ENCODE measurements at regions not wholly inside any gene's neighbourhood (a gene's known extent, or its start where the extent isn't known, plus 50 kb on each side); places are given as distances from the start of the nearest gene placed in this dataset.
"Not testable (repeated sequence)": the region's sequence is repeated elsewhere in the genome, so short reads cannot be mapped to it uniquely, and the experiment has no call there.

DNA sequence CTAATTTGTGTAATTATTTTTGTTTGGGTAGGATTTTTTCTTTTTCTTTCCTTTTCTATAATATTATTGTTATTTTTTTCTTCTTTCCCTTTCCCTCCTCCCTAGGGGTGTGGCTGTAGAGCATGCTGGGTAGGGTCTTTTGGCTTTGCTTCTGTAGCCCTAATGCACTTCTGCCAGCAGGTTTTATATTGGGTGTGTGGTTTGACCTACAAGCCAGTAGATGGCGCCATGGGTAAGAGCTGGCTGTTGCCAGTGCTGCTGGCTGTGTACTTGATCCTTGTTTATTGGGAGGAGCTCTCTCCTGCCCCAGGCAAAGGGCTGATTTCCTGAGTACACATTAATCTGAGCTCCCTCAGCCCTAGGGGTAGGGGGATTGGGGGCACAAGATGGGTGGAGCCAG lies 67.7 kb upstream of the PARP4 start:
- H3K79me2 ChIP-seq (ENCODE audit: control insufficient read depth, insufficient read depth, low read length); H4K20me1 ChIP-seq (replicated peaks; ENCODE audit: control insufficient read depth, extremely low read depth, insufficient read depth, low read length); H2AFZ ChIP-seq (ENCODE audit: low read depth, low read length); H3K27me3 ChIP-seq (ENCODE audit: control insufficient read depth in 2 of 2, insufficient read depth in 2 of 2, low read length in 2 of 2); H3K4me3 ChIP-seq (replicated peaks in 1 of 3; ENCODE audit: insufficient read depth in 1 of 3, low read depth in 1 of 3, low read length in 3 of 3); POLR2A ChIA-PET; H3K9me1 ChIP-seq (replicated peaks; ENCODE audit: control insufficient read depth, extremely low read depth, insufficient read depth, low read length); H3K4me2 ChIP-seq (ENCODE audit: insufficient read depth, low read length); H3K36me3 ChIP-seq (ENCODE audit: control insufficient read depth in 2 of 2, extremely low read depth in 1 of 2, insufficient read depth in 2 of 2, low read length in 2 of 2); H3K9ac ChIP-seq (replicated peaks; ENCODE audit: extremely low read depth, insufficient read depth, low read length); BruUV-seq (replicated peaks); H3K4me1 ChIP-seq (ENCODE audit: control insufficient read depth, extremely low read depth, insufficient read depth, low read length); dilution Hi-C loops (cut with MboI; ENCODE audit: extremely low pct_ligation_motif_present, low sequenced_read_pairs); H3K9me3 ChIP-seq (replicated peaks; ENCODE audit: control insufficient read depth, insufficient read depth, low read length); H3K27ac ChIP-seq (ENCODE audit: insufficient read depth, low read depth, low read length): not testable (repeated sequence)
- DNase-seq (ENCODE audit: low read depth, low spot score) (peak; percentile 17), FAIRE-seq (peak; percentile 18)
- CTCF ChIA-PET, result interaction anchor here (0.9 to 2.3 kb wide), 4 partner anchors 9 to 147 kb away, joined by 3 to 7 read pairs (median 4); no protein-coding TSS in a partner anchor
- intact Hi-C loops (cut with micrococcal nuclease), result loop anchor here (5.0 kb wide), 1 partner anchor 147 kb away; no protein-coding TSS in a partner anchor
- TF ChIP-seq, protein P1, sequence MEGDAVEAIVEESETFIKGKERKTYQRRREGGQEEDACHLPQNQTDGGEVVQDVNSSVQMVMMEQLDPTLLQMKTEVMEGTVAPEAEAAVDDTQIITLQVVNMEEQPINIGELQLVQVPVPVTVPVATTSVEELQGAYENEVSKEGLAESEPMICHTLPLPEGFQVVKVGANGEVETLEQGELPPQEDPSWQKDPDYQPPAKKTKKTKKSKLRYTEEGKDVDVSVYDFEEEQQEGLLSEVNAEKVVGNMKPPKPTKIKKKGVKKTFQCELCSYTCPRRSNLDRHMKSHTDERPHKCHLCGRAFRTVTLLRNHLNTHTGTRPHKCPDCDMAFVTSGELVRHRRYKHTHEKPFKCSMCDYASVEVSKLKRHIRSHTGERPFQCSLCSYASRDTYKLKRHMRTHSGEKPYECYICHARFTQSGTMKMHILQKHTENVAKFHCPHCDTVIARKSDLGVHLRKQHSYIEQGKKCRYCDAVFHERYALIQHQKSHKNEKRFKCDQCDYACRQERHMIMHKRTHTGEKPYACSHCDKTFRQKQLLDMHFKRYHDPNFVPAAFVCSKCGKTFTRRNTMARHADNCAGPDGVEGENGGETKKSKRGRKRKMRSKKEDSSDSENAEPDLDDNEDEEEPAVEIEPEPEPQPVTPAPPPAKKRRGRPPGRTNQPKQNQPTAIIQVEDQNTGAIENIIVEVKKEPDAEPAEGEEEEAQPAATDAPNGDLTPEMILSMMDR (IDR thresholded peaks at IDR 0.05; ENCODE audit: extremely low read depth in 1 of 2, insufficient read depth in 1 of 2, low read depth in 1 of 2, low read length in 2 of 2), result peak; percentile 14 to 50

DNA sequence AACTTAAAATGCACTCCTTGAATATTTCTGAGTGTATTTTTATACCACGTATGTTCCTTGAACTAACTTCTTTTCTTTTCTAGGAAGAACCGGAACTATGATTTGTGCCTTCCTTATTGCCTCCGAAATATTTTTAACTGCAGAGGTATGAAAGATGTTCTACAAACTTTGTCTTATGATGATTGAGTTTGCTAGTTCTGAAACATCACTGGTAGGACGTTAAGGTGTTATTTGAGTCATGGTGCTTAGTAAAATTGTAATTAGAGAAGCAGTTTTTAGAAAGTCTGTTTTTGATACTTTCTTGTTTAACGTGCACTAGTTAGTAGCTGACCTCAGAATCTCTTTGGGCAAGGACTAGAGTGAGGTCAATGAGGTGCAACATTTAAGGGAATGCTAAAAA lies 69.0 kb upstream of the PARP4 start:
- POLR2A ChIA-PET, result not testable (repeated sequence)

DNA sequence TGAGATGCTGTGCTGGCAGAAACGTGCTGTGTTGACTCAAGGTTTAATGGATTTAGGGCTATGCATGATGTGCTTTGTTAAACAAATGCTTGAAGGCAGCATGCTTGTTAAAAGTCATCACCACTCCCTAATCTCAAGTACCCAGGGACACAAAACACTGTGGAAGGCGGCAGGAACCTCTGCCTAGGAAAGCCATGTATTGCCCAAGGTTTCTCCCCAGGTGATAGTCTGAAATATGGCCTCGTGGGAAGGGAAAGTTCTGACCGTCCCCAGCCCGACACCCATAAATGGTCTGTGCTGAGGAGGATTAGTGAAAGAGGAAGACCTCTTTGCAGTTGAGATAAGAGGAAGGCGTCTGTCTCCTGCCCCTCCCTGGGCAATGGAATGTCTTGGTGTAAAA lies 79.1 kb upstream of the PARP4 start:
- H3K27me3 ChIP-seq (ENCODE audit: control insufficient read depth in 2 of 2, insufficient read depth in 2 of 2, low read length in 2 of 2); FAIRE-seq; H3K4me3 ChIP-seq (replicated peaks in 1 of 3; ENCODE audit: insufficient read depth in 1 of 3, low read depth in 1 of 3, low read length in 3 of 3); CTCF ChIA-PET; BruUV-seq (replicated peaks); H3K4me2 ChIP-seq (ENCODE audit: insufficient read depth, low read length); H2AFZ ChIP-seq (ENCODE audit: low read depth, low read length); H3K4me1 ChIP-seq (ENCODE audit: control insufficient read depth, extremely low read depth, insufficient read depth, low read length); dilution Hi-C loops (cut with MboI; ENCODE audit: extremely low pct_ligation_motif_present, low sequenced_read_pairs); H3K27ac ChIP-seq (ENCODE audit: insufficient read depth, low read depth, low read length); intact Hi-C loops (cut with micrococcal nuclease); H3K9ac ChIP-seq (replicated peaks; ENCODE audit: extremely low read depth, insufficient read depth, low read length); H3K9me1 ChIP-seq (replicated peaks; ENCODE audit: control insufficient read depth, extremely low read depth, insufficient read depth, low read length); H3K9me3 ChIP-seq (replicated peaks; ENCODE audit: control insufficient read depth, insufficient read depth, low read length); H4K20me1 ChIP-seq (replicated peaks; ENCODE audit: control insufficient read depth, extremely low read depth, insufficient read depth, low read length); H3K79me2 ChIP-seq (ENCODE audit: control insufficient read depth, insufficient read depth, low read length); DNase-seq (ENCODE audit: low read depth, low spot score); H3K36me3 ChIP-seq (ENCODE audit: control insufficient read depth in 2 of 2, extremely low read depth in 1 of 2, insufficient read depth in 2 of 2, low read length in 2 of 2); POLR2A ChIA-PET: not testable (repeated sequence)

More for the DNA sequence above, 69.0 kb upstream of the PARP4 start:
- H4K20me1 ChIP-seq (replicated peaks; ENCODE audit: control insufficient read depth, extremely low read depth, insufficient read depth, low read length); dilution Hi-C loops (cut with MboI; ENCODE audit: extremely low pct_ligation_motif_present, low sequenced_read_pairs); H3K4me3 ChIP-seq (replicated peaks in 1 of 3; ENCODE audit: insufficient read depth in 1 of 3, low read depth in 1 of 3, low read length in 3 of 3); H3K9me3 ChIP-seq (replicated peaks; ENCODE audit: control insufficient read depth, insufficient read depth, low read length); H3K9me1 ChIP-seq (replicated peaks; ENCODE audit: control insufficient read depth, extremely low read depth, insufficient read depth, low read length); H3K4me2 ChIP-seq (ENCODE audit: insufficient read depth, low read length); H2AFZ ChIP-seq (ENCODE audit: low read depth, low read length); H3K27ac ChIP-seq (ENCODE audit: insufficient read depth, low read depth, low read length); H3K36me3 ChIP-seq (ENCODE audit: control insufficient read depth in 2 of 2, extremely low read depth in 1 of 2, insufficient read depth in 2 of 2, low read length in 2 of 2); FAIRE-seq; DNase-seq (ENCODE audit: low read depth, low spot score); H3K4me1 ChIP-seq (ENCODE audit: control insufficient read depth, extremely low read depth, insufficient read depth, low read length); H3K9ac ChIP-seq (replicated peaks; ENCODE audit: extremely low read depth, insufficient read depth, low read length); BruUV-seq (replicated peaks); H3K27me3 ChIP-seq (ENCODE audit: control insufficient read depth in 2 of 2, insufficient read depth in 2 of 2, low read length in 2 of 2); H3K79me2 ChIP-seq (ENCODE audit: control insufficient read depth, insufficient read depth, low read length): not testable (repeated sequence)
- intact Hi-C loops (cut with micrococcal nuclease), result loop anchor here (5.0 kb wide), 1 partner anchor 146 kb away; no protein-coding TSS in a partner anchor
- CTCF ChIA-PET, result interaction anchor here (2.3 kb wide), 1 partner anchor 10 kb away, joined by 5 read pairs; no protein-coding TSS in a partner anchor

All from endothelial cell of umbilical vein (primary cell).